HG03060 (cell line): ENCODE measurements at regions not wholly inside any gene's neighbourhood (a gene's known extent, or its start where the extent isn't known, plus 50 kb on each side); places are given as distances from the start of the nearest gene placed in this dataset.
"Not testable (repeated sequence)": the region's sequence is repeated elsewhere in the genome, so short reads cannot be mapped to it uniquely, and the experiment has no call there.

ENCODE experiments used
- ATAC-seq: cut with Tn5 transposase; IDR thresholded peaks from one replicate; pipeline ENCODE4 v1.9.1; 2021; ENCODE audit warnings: low read depth, moderate number of reproducible peaks; ENCODE audit not compliant: unreplicated experiment

- no peak for ATAC-seq
These were observed 176.8 kb upstream of the PTBP2 start for GRCh38 chr1:96544831-96545221.

- ATAC-seq: no peak
These were observed 175.5 kb upstream of the PTBP2 start for GRCh38 chr1:96545935-96546656.

- ATAC-seq: no peak
These were observed 171.5 kb upstream of the PTBP2 start for GRCh38 chr1:96550061-96550460.

GRCh38 chr1:96552451-96552850 lies 169.1 kb upstream of the PTBP2 start:
- ATAC-seq: no peak

GRCh38 chr1:96553811-96554210 lies 167.8 kb upstream of the PTBP2 start:
- no peak for ATAC-seq

GRCh38 chr1:96554364-96554763 lies 167.2 kb upstream of the PTBP2 start:
- no peak for ATAC-seq

GRCh38 chr1:96557336-96557735 lies 164.2 kb upstream of the PTBP2 start:
- no peak for ATAC-seq

- ATAC-seq: no peak
These were observed 162.9 kb upstream of the PTBP2 start for GRCh38 chr1:96558635-96559034.

- no peak for ATAC-seq
These were observed 162.4 kb upstream of the PTBP2 start for GRCh38 chr1:96559181-96559580.

- no peak for ATAC-seq
These were observed 161.6 kb upstream of the PTBP2 start for GRCh38 chr1:96559707-96560596.

GRCh38 chr1:96562094-96562493 lies 159.5 kb upstream of the PTBP2 start:
- no peak for ATAC-seq

GRCh38 chr1:96564401-96564800 lies 157.2 kb upstream of the PTBP2 start:
- not testable (repeated sequence) for ATAC-seq

- ATAC-seq: no peak
These were observed 156.0 kb upstream of the PTBP2 start for GRCh38 chr1:96565546-96565945.

GRCh38 chr1:96568639-96569038 lies 152.9 kb upstream of the PTBP2 start:
- no peak for ATAC-seq

GRCh38 chr1:96569288-96569687 lies 152.3 kb upstream of the PTBP2 start:
- no peak for ATAC-seq

- no peak for ATAC-seq
These were observed 141.9 kb upstream of the PTBP2 start for GRCh38 chr1:96579636-96580035.

- no peak for ATAC-seq
These were observed 140.7 kb upstream of the PTBP2 start for GRCh38 chr1:96580920-96581319.

GRCh38 chr1:96581772-96582171 lies 139.8 kb upstream of the PTBP2 start:
- ATAC-seq: no peak

GRCh38 chr1:96583903-96584302 lies 137.7 kb upstream of the PTBP2 start:
- no peak for ATAC-seq

GRCh38 chr1:96587222-96587621 lies 134.4 kb upstream of the PTBP2 start:
- no peak for ATAC-seq

GRCh38 chr1:96588416-96588995 lies 133.1 kb upstream of the PTBP2 start:
- ATAC-seq: no peak
